ENCODE measurements at regions not wholly inside any gene's neighbourhood (a gene's known extent, or its start where the extent isn't known, plus 50 kb on each side); places are given as distances from the start of the nearest gene placed in this dataset.

- TF ChIP-seq GABPB1 (CRISPR knock-in tag; IDR thresholded peaks at IDR 0.05) (no peak), MYBL2 (IDR thresholded peaks at IDR 0.05; ENCODE audit: low read depth) (no peak), MYBL2 (CRISPR knock-in tag; IDR thresholded peaks at IDR 0.05; ENCODE audit: borderline replicate concordance) (no peak), MIER1 (IDR thresholded peaks at IDR 0.05; ENCODE audit: low read depth) (no peak)
Measured at GRCh38 chr11:131288521-131289091, 81.8 kb upstream of the NTM start (continued).

- intact Hi-C loops (cut with micrococcal nuclease) (no loop called here), in situ Hi-C loops (cut with MboI) (no loop called here)
- TF ChIP-seq ZNF41 (CRISPR knock-in tag; conservative IDR thresholded peaks at IDR 0.05) (no peak), COPS2 (conservative IDR thresholded peaks at IDR 0.05) (no peak), PHB (CRISPR knock-in tag; IDR thresholded peaks at IDR 0.05) (no peak), PHB2 (IDR thresholded peaks at IDR 0.05; ENCODE audit: low read depth) (no peak), ELK3 (CRISPR knock-in tag; IDR thresholded peaks at IDR 0.05) (no peak), PURB (CRISPR knock-in tag; IDR thresholded peaks at IDR 0.05; ENCODE audit: low read depth) (no peak), ATF2 (CRISPR knock-in tag; IDR thresholded peaks at IDR 0.05) (no peak), TAF1 (IDR thresholded peaks at IDR 0.05; ENCODE audit: control insufficient read depth, extremely low read depth, insufficient read depth, low read length, severe bottlenecking) (no peak), CEBPG (CRISPR knock-in tag; IDR thresholded peaks at IDR 0.05) (no peak), CEBPG (tag; conservative IDR thresholded peaks at IDR 0.05 in 1 of 2, IDR thresholded peaks at IDR 0.05 in 1 of 2) (no peak), HNRNPH1 (optimal IDR thresholded peaks at IDR 0.05; ENCODE audit: low read depth, low read length) (no peak), L3MBTL2 (IDR thresholded peaks at IDR 0.05) (no peak), POLR2AphosphoS2 (IDR thresholded peaks at IDR 0.05; ENCODE audit: low read length) (no peak), ZNF165 (CRISPR knock-in tag; IDR thresholded peaks at IDR 0.05; ENCODE audit: borderline replicate concordance) (no peak), ZNF23 (CRISPR knock-in tag; IDR thresholded peaks at IDR 0.05) (no peak), ZBTB8A (IDR thresholded peaks at IDR 0.05; ENCODE audit: partially characterized antibody) (no peak)
- ATAC-seq (no peak), FAIRE-seq (no peak), DNase-seq (ENCODE audit: extremely low read depth in 1 of 4, low spot score in 3 of 4) (no peak)
- H4K20me1 ChIP-seq (replicated peaks; ENCODE audit: control insufficient read depth, insufficient read depth, low read length): no peaks in the 10 kb centered on the region
- H3K9me3 ChIP-seq (replicated peaks; ENCODE audit: control insufficient read depth, insufficient read depth, low read depth, low read length): no peaks in the 10 kb centered on the region
- H3K9ac ChIP-seq (ENCODE audit: insufficient read depth in 1 of 2, low read depth in 2 of 2, low read length in 2 of 2): no peak overlapping the region
- H3K36me3 ChIP-seq (ENCODE audit: control insufficient read depth, insufficient read depth, low read length): no peaks in the 10 kb centered on the region
- no peak overlapping the region for H3K4me2 ChIP-seq (ENCODE audit: insufficient read depth, low read length)
- CTCF ChIA-PET (ENCODE audit: low intra/inter-chr PET ratio): no interaction called here
- WGBS (ENCODE audit: insufficient coverage, low coverage, missing lambda C conversion rate): 2% methylated on average over 3 of the region's 3 CpGs
- POLR2A ChIA-PET: no interaction called here
- H3K27ac ChIP-seq (ENCODE audit: extremely low read depth, low read depth, low read length): no peak overlapping the region
- no peaks in the 10 kb centered on the region for H3K9me1 ChIP-seq (ENCODE audit: control insufficient read depth, insufficient read depth, low read length)
- H3K27me3 ChIP-seq (ENCODE audit: control insufficient read depth in 2 of 2, insufficient read depth in 2 of 2, low read length in 2 of 2): no peaks in the 10 kb centered on the region
- H3K79me2 ChIP-seq (ENCODE audit: control insufficient read depth, insufficient read depth, low read length): no peaks in the 10 kb centered on the region
- H3K4me1 ChIP-seq (replicated peaks in 1 of 2; ENCODE audit: control insufficient read depth in 2 of 2, insufficient read depth in 2 of 2, low read length in 2 of 2): no peaks in the 10 kb centered on the region
- no peak overlapping the region for H2AFZ ChIP-seq (ENCODE audit: low read depth, low read length)
- BruUV-seq (replicated peaks): no TSS peak
- no peak overlapping the region for H3K4me3 ChIP-seq
Measured at GRCh38 chr11:131290185-131290584, 80.2 kb upstream of the NTM start.

Measured in K562 (cell line).